Loucy (cell line): ENCODE measurements at regions not wholly inside any gene's neighbourhood (a gene's known extent, or its start where the extent isn't known, plus 50 kb on each side); places are given as distances from the start of the nearest gene placed in this dataset.

Experiments
- H2AFZ ChIP-seq: fragments of 200-600 bp; sonication (generic); 2 replicates; pipeline ENCODE4 v1.6.0; 2016; ENCODE audit warnings: antibody characterized with exemption, mild to moderate bottlenecking, low read length, moderate library complexity
- H3F3A ChIP-seq: fragments of 200-600 bp; 2 replicates; pipeline ENCODE4 v1.6.0; 2016; ENCODE audit warnings: antibody characterized with exemption, low read depth, mild to moderate bottlenecking
- H3K27me3 ChIP-seq: fragments of 200-600 bp; sonication (generic); 2 replicates; pipeline ENCODE4 v1.6.1; 2014; ENCODE audit warnings: low read length, mild to moderate bottlenecking; ENCODE audit not compliant: insufficient read depth, poor library complexity, severe bottlenecking
- H3K36me3 ChIP-seq: fragments of 200-600 bp; sonication (generic); 2 replicates; pipeline ENCODE4 v1.6.1; 2016; ENCODE audit warnings: low read length; ENCODE audit not compliant: insufficient read depth
- H3K4me1 ChIP-seq: fragments of 200-600 bp; sonication (generic); 2 replicates; pipeline ENCODE4 v1.5.1; 2014; ENCODE audit warnings: low read length, mild to moderate bottlenecking; ENCODE audit not compliant: insufficient read depth, poor library complexity, severe bottlenecking
- H3K4me2 ChIP-seq: fragments of 200-600 bp; sonication (generic); 2 replicates; pipeline ENCODE4 v1.6.0; 2014; ENCODE audit warnings: antibody characterized with exemption, low read length, low read depth, mild to moderate bottlenecking; ENCODE audit not compliant: poor library complexity, severe bottlenecking
- H3K4me3 ChIP-seq: fragments of 200-600 bp; sonication (generic); 2 replicates; pipeline ENCODE4 v1.5.1; 2014; ENCODE audit warnings: low read length, mild to moderate bottlenecking, mixed read lengths; ENCODE audit not compliant: poor library complexity, severe bottlenecking
- H3K79me2 ChIP-seq: fragments of 200-600 bp; sonication (generic); 2 replicates; pipeline ENCODE4 v1.6.1; 2014; ENCODE audit warnings: low read length; ENCODE audit not compliant: insufficient read depth
- H3K9ac ChIP-seq: fragments of 200-600 bp; sonication (generic); 2 replicates; pipeline ENCODE4 v1.6.0; 2014; ENCODE audit warnings: mild to moderate bottlenecking, low read depth, low read length, moderate library complexity; ENCODE audit not compliant: poor library complexity, severe bottlenecking
- H3K9me2 ChIP-seq: fragments of 200-600 bp; sonication (generic); replicated peaks from 2 replicates; pipeline ENCODE4 v1.6.1; 2016; ENCODE audit warnings: low read depth, low read length, mixed read lengths
- H3K9me3 ChIP-seq: fragments of 200-600 bp; sonication (generic); 2 replicates; pipeline ENCODE4 v1.6.1; 2014; ENCODE audit warnings: mild to moderate bottlenecking, antibody characterized with exemption, low read length, low read depth; ENCODE audit not compliant: insufficient read depth
- H4K20me1 ChIP-seq: fragments of 200-600 bp; sonication (generic); 2 replicates; pipeline ENCODE4 v1.6.0; 2014; ENCODE audit warnings: antibody characterized with exemption, low read length, mild to moderate bottlenecking; ENCODE audit not compliant: insufficient read depth, poor library complexity, severe bottlenecking
- CTCF ChIP-seq: fragments of 200-600 bp; sonication (generic); conservative IDR thresholded peaks from 2 replicates; pipeline ENCODE4 v1.5.1; 2014; ENCODE audit warnings: mild to moderate bottlenecking, antibody characterized with exemption, low read length
- EZH2phosphoT487 ChIP-seq: fragments of 200-600 bp; IDR thresholded peaks from 2 replicates; pipeline ENCODE4 v1.6.1; 2018; ENCODE audit warnings: antibody characterized with exemption, mild to moderate bottlenecking, moderate library complexity, borderline replicate concordance

GRCh38 chr6:11436508-11437096, 100.9 kb upstream of the TMEM170B start:
- Histone ChIP-seq H3K4me3 (no peak overlapping the region), H3K9me3 (no peaks in the 10 kb centered on the region), H2AFZ (no peak overlapping the region), H3F3A (no peaks in the 10 kb centered on the region), H3K9me2 (no peaks in the 10 kb centered on the region), H3K27me3 (no peaks in the 10 kb centered on the region), H3K36me3 (no peaks in the 10 kb centered on the region), H3K4me2 (no peak overlapping the region), H4K20me1 (no peaks in the 10 kb centered on the region), H3K4me1 (peaks cover 6% of the 10 kb centered on the region), H3K9ac (no peak overlapping the region), H3K79me2 (no peaks in the 10 kb centered on the region)
- TF ChIP-seq CTCF: no peak
- TF ChIP-seq EZH2phosphoT487: no peak

DNA sequence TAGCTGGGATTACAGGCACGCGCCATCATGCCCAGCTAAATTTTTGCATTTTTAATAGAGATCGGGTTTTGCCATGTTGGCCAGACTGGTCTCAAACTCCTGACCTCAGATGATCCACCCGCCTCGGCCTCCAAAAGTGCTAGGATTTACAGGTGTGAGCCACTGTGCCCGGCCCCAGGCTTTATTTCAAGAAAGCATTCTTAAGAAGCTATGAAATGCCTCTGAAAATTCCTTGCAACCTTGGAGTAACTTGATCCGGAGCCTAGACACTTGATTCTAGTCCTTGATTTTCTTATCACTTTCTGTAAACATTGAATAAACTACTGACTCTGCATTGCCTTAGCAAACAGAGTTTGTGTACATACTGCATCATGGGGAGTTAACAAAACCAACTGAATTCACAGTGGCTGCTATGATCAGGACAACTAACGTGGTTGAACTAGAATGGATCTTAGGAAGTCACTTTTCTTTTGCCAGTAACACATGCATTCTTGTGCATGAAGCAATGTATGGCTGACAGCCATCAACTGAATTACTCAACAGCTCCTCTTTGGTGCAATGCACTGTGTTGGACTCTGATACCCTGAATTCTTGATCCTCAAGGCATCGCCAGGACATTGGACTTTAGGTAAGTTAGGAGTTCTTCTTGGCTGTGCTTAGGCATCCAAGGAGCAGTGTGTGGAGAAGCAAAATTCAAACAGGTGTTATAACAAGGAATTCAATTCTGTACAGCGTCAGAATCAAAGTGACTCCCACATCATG, 102.8 kb upstream of the TMEM170B start:
- Histone ChIP-seq H3K9me3 (no peaks in the 10 kb centered on the region), H4K20me1 (no peaks in the 10 kb centered on the region), H3K36me3 (no peaks in the 10 kb centered on the region), H3K4me3 (no peak overlapping the region), H3K79me2 (no peaks in the 10 kb centered on the region), H2AFZ (no peak overlapping the region), H3K4me2 (no peak overlapping the region), H3K9me2 (no peaks in the 10 kb centered on the region), H3K9ac (no peak overlapping the region), H3K27me3 (no peaks in the 10 kb centered on the region), H3F3A (no peaks in the 10 kb centered on the region), H3K4me1 (peaks cover 9% of the 10 kb centered on the region)
- no peak for TF ChIP-seq EZH2phosphoT487
- no peak for TF ChIP-seq CTCF

DNA sequence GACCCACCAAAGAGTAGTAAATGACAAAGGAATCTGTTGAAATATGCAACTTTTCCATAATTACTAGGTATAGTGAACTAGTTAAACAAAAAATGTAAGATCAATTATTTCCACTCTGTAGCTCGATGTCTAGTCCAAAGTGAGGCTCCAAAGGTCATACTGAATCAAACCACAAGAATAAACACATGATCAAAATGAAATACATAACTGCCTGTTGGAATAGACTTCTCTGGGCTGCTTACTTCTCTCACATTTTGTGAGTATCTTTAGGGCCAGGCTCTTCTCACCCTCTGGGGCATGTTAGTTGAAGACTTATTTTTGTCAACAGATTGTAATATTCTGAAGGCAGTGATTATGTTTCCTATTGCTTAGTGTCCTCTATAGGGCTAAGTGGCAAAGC, 103.7 kb upstream of the TMEM170B start:
- no peak overlapping the region for H2AFZ ChIP-seq
- H3K79me2 ChIP-seq: no peaks in the 10 kb centered on the region
- TF ChIP-seq EZH2phosphoT487 (no peak), CTCF (no peak)
- no peaks in the 10 kb centered on the region for H3K36me3 ChIP-seq
- H3K4me3 ChIP-seq: no peak overlapping the region
- H3F3A ChIP-seq: no peaks in the 10 kb centered on the region
- H3K4me1 ChIP-seq: peaks cover 13% of the 10 kb centered on the region
- no peak overlapping the region for H3K4me2 ChIP-seq
- H3K27me3 ChIP-seq: no peaks in the 10 kb centered on the region
- no peaks in the 10 kb centered on the region for H4K20me1 ChIP-seq
- H3K9ac ChIP-seq: no peak overlapping the region
- no peaks in the 10 kb centered on the region for H3K9me2 ChIP-seq
- H3K9me3 ChIP-seq: no peaks in the 10 kb centered on the region
